ENCODE measurements at regions not wholly inside any gene's neighbourhood (a gene's known extent, or its start where the extent isn't known, plus 50 kb on each side); places are given as distances from the start of the nearest gene placed in this dataset.

- ATAC-seq (no peak), DNase-seq (no peak)
- no peaks in the 10 kb centered on the region for H3K27me3 ChIP-seq (ENCODE audit: control insufficient read depth, insufficient read depth)
- no peaks in the 10 kb centered on the region for H3K9me3 ChIP-seq (ENCODE audit: control insufficient read depth, low read length)
- H3K27ac ChIP-seq (ENCODE audit: low read length), result no peak overlapping the region
- 87% methylated on average over 3 of the region's 3 CpGs for WGBS
- H3K4me1 ChIP-seq (ENCODE audit: control insufficient read depth, insufficient read depth, low read length), result no peaks in the 10 kb centered on the region
- no peak overlapping the region for H3K4me3 ChIP-seq (ENCODE audit: low read length)
- intact Hi-C loops (cut with DNase I), result no loop called here
Observed at GRCh38 chr21:35893156-35893555, 167.2 kb downstream of the SETD4 start.

GRCh38 chr21:35886887-35887286 is 173.4 kb downstream of the SETD4 start:
- H3K27me3 ChIP-seq (ENCODE audit: control insufficient read depth, insufficient read depth), result no peaks in the 10 kb centered on the region
- H3K4me3 ChIP-seq (ENCODE audit: low read length), result no peak overlapping the region
- H3K4me1 ChIP-seq (ENCODE audit: control insufficient read depth, insufficient read depth, low read length), result no peaks in the 10 kb centered on the region
- intact Hi-C loops (cut with DNase I), result no loop called here
- no peak overlapping the region for H3K27ac ChIP-seq (ENCODE audit: low read length)
- ATAC-seq (no peak), DNase-seq (peak in 1 of 3 donors; percentile 38)
- H3K9me3 ChIP-seq (ENCODE audit: control insufficient read depth, low read length), result no peaks in the 10 kb centered on the region
- WGBS, result 94% methylated on average over 40 of the region's 40 CpGs

- WGBS, result 88% methylated on average over 7 of the region's 7 CpGs
- ATAC-seq (no peak), DNase-seq (no peak)
- no peaks in the 10 kb centered on the region for H3K9me3 ChIP-seq (ENCODE audit: control insufficient read depth, low read length)
- intact Hi-C loops (cut with DNase I), result no loop called here
- H3K4me1 ChIP-seq (ENCODE audit: control insufficient read depth, insufficient read depth, low read length), result no peaks in the 10 kb centered on the region
- no peak overlapping the region for H3K27ac ChIP-seq (ENCODE audit: low read length)
- H3K4me3 ChIP-seq (ENCODE audit: low read length), result no peak overlapping the region
- H3K27me3 ChIP-seq (ENCODE audit: control insufficient read depth, insufficient read depth), result peaks cover 2% of the 10 kb centered on the region
Observed at GRCh38 chr21:35885942-35886541, 174.3 kb downstream of the SETD4 start.

GRCh38 chr21:35882791-35883240 is 177.5 kb downstream of the SETD4 start:
- ATAC-seq (no peak), DNase-seq (no peak)
- intact Hi-C loops (cut with DNase I), result no loop called here
- no peaks in the 10 kb centered on the region for H3K9me3 ChIP-seq (ENCODE audit: control insufficient read depth, low read length)
- no peaks in the 10 kb centered on the region for H3K4me1 ChIP-seq (ENCODE audit: control insufficient read depth, insufficient read depth, low read length)
- peaks cover 3% of the 10 kb centered on the region for H3K27me3 ChIP-seq (ENCODE audit: control insufficient read depth, insufficient read depth)
- H3K4me3 ChIP-seq (ENCODE audit: low read length), result no peak overlapping the region
- WGBS, result 38% methylated on average over 10 of the region's 10 CpGs
- H3K27ac ChIP-seq (ENCODE audit: low read length), result no peak overlapping the region

- ATAC-seq (no peak), DNase-seq (no peak)
- 44% methylated on average over 2 of the region's 2 CpGs for WGBS
- peaks cover 2% of the 10 kb centered on the region for H3K9me3 ChIP-seq (ENCODE audit: control insufficient read depth, low read length)
- intact Hi-C loops (cut with DNase I), result no loop called here
- H3K27ac ChIP-seq (ENCODE audit: low read length), result no peak overlapping the region
- H3K27me3 ChIP-seq (ENCODE audit: control insufficient read depth, insufficient read depth), result peaks cover 3% of the 10 kb centered on the region
- H3K4me3 ChIP-seq (ENCODE audit: low read length), result no peak overlapping the region
- no peaks in the 10 kb centered on the region for H3K4me1 ChIP-seq (ENCODE audit: control insufficient read depth, insufficient read depth, low read length)
Observed at GRCh38 chr21:35873441-35873840, 186.9 kb downstream of the SETD4 start.

- ATAC-seq (no peak), DNase-seq (no peak)
- peaks cover 2% of the 10 kb centered on the region for H3K9me3 ChIP-seq (ENCODE audit: control insufficient read depth, low read length)
- WGBS, result 82% methylated on average over 2 of the region's 2 CpGs
- no peak overlapping the region for H3K4me3 ChIP-seq (ENCODE audit: low read length)
- H3K27me3 ChIP-seq (ENCODE audit: control insufficient read depth, insufficient read depth), result peaks cover 3% of the 10 kb centered on the region
- intact Hi-C loops (cut with DNase I), result no loop called here
- no peaks in the 10 kb centered on the region for H3K4me1 ChIP-seq (ENCODE audit: control insufficient read depth, insufficient read depth, low read length)
- no peak overlapping the region for H3K27ac ChIP-seq (ENCODE audit: low read length)
Observed at GRCh38 chr21:35871906-35872305, 188.4 kb downstream of the SETD4 start.

GRCh38 chr21:35868869-35869223 is 191.5 kb downstream of the SETD4 start:
- H3K9me3 ChIP-seq (ENCODE audit: control insufficient read depth, low read length), result peaks cover 2% of the 10 kb centered on the region
- H3K27me3 ChIP-seq (ENCODE audit: control insufficient read depth, insufficient read depth), result no peaks in the 10 kb centered on the region
- H3K4me3 ChIP-seq (ENCODE audit: low read length), result no peak overlapping the region
- DNase-seq (no peak), ATAC-seq (no peak)
- H3K27ac ChIP-seq (ENCODE audit: low read length), result no peak overlapping the region
- intact Hi-C loops (cut with DNase I), result no loop called here
- no peaks in the 10 kb centered on the region for H3K4me1 ChIP-seq (ENCODE audit: control insufficient read depth, insufficient read depth, low read length)

- ATAC-seq, result no peak
- H3K4me3 ChIP-seq (ENCODE audit: low read length), result no peak overlapping the region
- no peaks in the 10 kb centered on the region for H3K27me3 ChIP-seq (ENCODE audit: control insufficient read depth, insufficient read depth)
- H3K4me1 ChIP-seq (ENCODE audit: control insufficient read depth, insufficient read depth, low read length), result no peaks in the 10 kb centered on the region
- peaks cover 2% of the 10 kb centered on the region for H3K9me3 ChIP-seq (ENCODE audit: control insufficient read depth, low read length)
- WGBS, result 66% methylated on average over 10 of the region's 10 CpGs
- intact Hi-C loops (cut with DNase I), result no loop called here
- DNase-seq, result no peak
- no peak overlapping the region for H3K27ac ChIP-seq (ENCODE audit: low read length)
Observed at GRCh38 chr21:35868005-35868868, 192.1 kb downstream of the SETD4 start.

- no peak overlapping the region for H3K4me3 ChIP-seq (ENCODE audit: low read length)
- DNase-seq, result no peak
- intact Hi-C loops (cut with DNase I), result no loop called here
Observed at GRCh38 chr21:35864039-35864438, 196.3 kb downstream of the SETD4 start.

GRCh38 chr21:35862969-35863368 is 197.4 kb downstream of the SETD4 start:
- WGBS, result 57% methylated on average over 1 of the region's 1 CpG
- no peak for DNase-seq

More at GRCh38 chr21:35864039-35864438, 196.3 kb downstream of the SETD4 start:
- no peaks in the 10 kb centered on the region for H3K27me3 ChIP-seq (ENCODE audit: control insufficient read depth, insufficient read depth)
- no peaks in the 10 kb centered on the region for H3K4me1 ChIP-seq (ENCODE audit: control insufficient read depth, insufficient read depth, low read length)
- no peak overlapping the region for H3K27ac ChIP-seq (ENCODE audit: low read length)
- peaks cover 2% of the 10 kb centered on the region for H3K9me3 ChIP-seq (ENCODE audit: control insufficient read depth, low read length)
- ATAC-seq, result no peak
- 67% methylated on average over 4 of the region's 4 CpGs for WGBS

GRCh38 chr21:35861661-35862060 is 198.7 kb downstream of the SETD4 start:
- H3K4me1 ChIP-seq (ENCODE audit: control insufficient read depth, insufficient read depth, low read length), result no peaks in the 10 kb centered on the region
- no peak for ATAC-seq
- intact Hi-C loops (cut with DNase I), result no loop called here
- H3K9me3 ChIP-seq (ENCODE audit: control insufficient read depth, low read length), result no peaks in the 10 kb centered on the region
- H3K27ac ChIP-seq (ENCODE audit: low read length), result no peak overlapping the region
- H3K4me3 ChIP-seq (ENCODE audit: low read length), result no peak overlapping the region
- DNase-seq, result no peak
- no peaks in the 10 kb centered on the region for H3K27me3 ChIP-seq (ENCODE audit: control insufficient read depth, insufficient read depth)

More at GRCh38 chr21:35862969-35863368, 197.4 kb downstream of the SETD4 start:
- no peak overlapping the region for H3K27ac ChIP-seq (ENCODE audit: low read length)
- H3K9me3 ChIP-seq (ENCODE audit: control insufficient read depth, low read length), result no peaks in the 10 kb centered on the region
- no peak overlapping the region for H3K4me3 ChIP-seq (ENCODE audit: low read length)
- no peak for ATAC-seq
- H3K27me3 ChIP-seq (ENCODE audit: control insufficient read depth, insufficient read depth), result no peaks in the 10 kb centered on the region
- no peaks in the 10 kb centered on the region for H3K4me1 ChIP-seq (ENCODE audit: control insufficient read depth, insufficient read depth, low read length)
- intact Hi-C loops (cut with DNase I), result no loop called here
